Kidney epithelial cell (primary cell): ENCODE measurements at regions not wholly inside any gene's neighbourhood (a gene's known extent, or its start where the extent isn't known, plus 50 kb on each side); places are given as distances from the start of the nearest gene placed in this dataset.

ENCODE experiments used
- DNase-seq: peaks from one replicate; pipeline ENCODE4 v3.0.0-alpha.2; 2010; ENCODE audit warnings: low read depth
- H3K27me3 ChIP-seq: 2 replicates; pipeline ENCODE4 v1.6.0; 2011; ENCODE audit warnings: low read length; ENCODE audit not compliant: control insufficient read depth, insufficient read depth
- H3K36me3 ChIP-seq: 2 replicates; pipeline ENCODE4 v1.5.1; 2011; ENCODE audit warnings: low read length; ENCODE audit not compliant: control insufficient read depth, insufficient read depth
- H3K4me3 ChIP-seq: 2 replicates; pipeline ENCODE4 v1.5.1; 2011; ENCODE audit warnings: low read depth, mild to moderate bottlenecking, control low read depth, low read length
- CTCF ChIP-seq: IDR thresholded peaks from 2 replicates; pipeline ENCODE4 v1.5.1; 2011; ENCODE audit warnings: mild to moderate bottlenecking, moderate library complexity, low read length, control low read depth, inconsistent platforms; ENCODE audit not compliant: insufficient read depth, poor library complexity, severe bottlenecking

GRCh38 chr12:14307004-14307403, 58.5 kb upstream of the ATF7IP start:
- Histone ChIP-seq H3K36me3 (no peaks in the 10 kb centered on the region), H3K27me3 (no peaks in the 10 kb centered on the region), H3K4me3 (no peak overlapping the region)
- DNase-seq: no peak
- no peak for TF ChIP-seq CTCF

GRCh38 chr12:14308516-14308915, 57.0 kb upstream of the ATF7IP start:
- no peak for DNase-seq
- no peak for TF ChIP-seq CTCF
- Histone ChIP-seq H3K4me3 (no peak overlapping the region), H3K36me3 (no peaks in the 10 kb centered on the region), H3K27me3 (no peaks in the 10 kb centered on the region)

- no peak overlapping the region for H3K4me3 ChIP-seq
Measured at GRCh38 chr12:14310866-14311265, 54.6 kb upstream of the ATF7IP start.

GRCh38 chr12:14313379-14314138, 51.9 kb upstream of the ATF7IP start:
- DNase-seq: no peak
- no peak for TF ChIP-seq CTCF
- Histone ChIP-seq H3K4me3 (no peak overlapping the region), H3K36me3 (no peaks in the 10 kb centered on the region), H3K27me3 (no peaks in the 10 kb centered on the region)

More at GRCh38 chr12:14310866-14311265, 54.6 kb upstream of the ATF7IP start:
- no peak for TF ChIP-seq CTCF
- Histone ChIP-seq H3K36me3 (no peaks in the 10 kb centered on the region), H3K27me3 (no peaks in the 10 kb centered on the region)
- DNase-seq: no peak

- Histone ChIP-seq H3K36me3 (no peaks in the 10 kb centered on the region), H3K4me3 (no peak overlapping the region), H3K27me3 (no peaks in the 10 kb centered on the region)
- no peak for DNase-seq
- no peak for TF ChIP-seq CTCF
Measured at GRCh38 chr12:14314801-14315200, 50.7 kb upstream of the ATF7IP start.

GRCh38 chr12:14315501-14315900, 50.0 kb upstream of the ATF7IP start:
- no peaks in the 10 kb centered on the region for H3K36me3 ChIP-seq
- no peak for TF ChIP-seq CTCF
- no peak for DNase-seq
- no peaks in the 10 kb centered on the region for H3K27me3 ChIP-seq
- H3K4me3 ChIP-seq: no peak overlapping the region
